Endothelial cell of umbilical vein (primary cell): ENCODE measurements at regions not wholly inside any gene's neighbourhood (a gene's known extent, or its start where the extent isn't known, plus 50 kb on each side); places are given as distances from the start of the nearest gene placed in this dataset.

Experiments used
- BruUV-seq: library from RNA; stranded (reverse); fragments of 400-500 nt; replicated peaks from 2 replicates; lab custom pipeline; 2021; lab: Mats Ljungman, UMichigan
- CTCF ChIA-PET: fragments of 300-600, 350-600 bp; sonication (Branson Sonifier 250); formaldehyde crosslinking; loops from one replicate; lab custom pipeline; 2021; ENCODE audit warnings: antibody characterized with exemption, inconsistent platforms; lab: Charles Lee
- POLR2A ChIA-PET: fragments of 300-600, 350-600 bp; sonication (Branson Sonifier 250); formaldehyde crosslinking; loops from one replicate; lab custom pipeline; 2021; ENCODE audit warnings: antibody characterized with exemption, inconsistent platforms; lab: Charles Lee
- DNase-seq: peaks from one replicate; pipeline ENCODE4 v3.0.0-alpha.2; 2011; ENCODE audit warnings: low read depth, low spot score
- FAIRE-seq: peaks from 2 replicates; lab custom pipeline; 2011; peaks lifted over from hg19 to GRCh38; lab: Jason Lieb, UNC
- H2AFZ ChIP-seq: 2 replicates; pipeline ENCODE4 v1.6.0; 2012; ENCODE audit warnings: low read depth, low read length, control low read depth, inconsistent platforms
- H3K27ac ChIP-seq: 2 replicates; pipeline ENCODE4 v1.5.1; 2011; ENCODE audit warnings: low read depth, mild to moderate bottlenecking, control low read depth, low read length, moderate library complexity; ENCODE audit not compliant: insufficient read depth
- H3K27me3 ChIP-seq, 2 experiments: 2 replicates each; pipeline versions ENCODE4 v1.6.0 to v1.6.1; 2011; ENCODE audit warnings: low read length in 2 of 2, mixed read lengths in 1 of 2; ENCODE audit not compliant: control insufficient read depth in 2 of 2, insufficient read depth in 2 of 2
- H3K36me3 ChIP-seq, 2 experiments: 2 replicates in 1 of 2; 3 replicates in 1 of 2; pipeline ENCODE4 v1.5.1; 2011; ENCODE audit warnings: low read length in 2 of 2, mild to moderate bottlenecking in 1 of 2, moderate library complexity in 1 of 2; ENCODE audit not compliant: control insufficient read depth in 2 of 2, insufficient read depth in 2 of 2; ENCODE audit errors: extremely low read depth in 1 of 2
- H3K4me1 ChIP-seq: 3 replicates; pipeline ENCODE4 v1.5.1; 2011; ENCODE audit warnings: mild to moderate bottlenecking, low read length; ENCODE audit not compliant: control insufficient read depth, insufficient read depth; ENCODE audit errors: extremely low read depth
- H3K4me2 ChIP-seq: 2 replicates; pipeline ENCODE4 v1.6.1; 2011; ENCODE audit warnings: low read length, control low read depth, mixed read lengths; ENCODE audit not compliant: insufficient read depth
- H3K4me3 ChIP-seq, 3 experiments: fragments of 200-600 bp in 1 of 3; sonication (generic), shearing (Covaris generic) in 1 of 3; replicated peaks in 1 of 3; 2 replicates each; pipeline ENCODE4 v1.5.1; 2011 to 2016; ENCODE audit warnings: control low read depth in 3 of 3, low read length in 3 of 3, mild to moderate bottlenecking in 2 of 3, inconsistent platforms in 1 of 3, low read depth in 1 of 3, moderate library complexity in 1 of 3; ENCODE audit not compliant: insufficient read depth in 1 of 3
- H3K79me2 ChIP-seq: 2 replicates; pipeline ENCODE4 v1.6.0; 2012; ENCODE audit warnings: low read length, inconsistent platforms; ENCODE audit not compliant: control insufficient read depth, insufficient read depth
- H3K9ac ChIP-seq: replicated peaks from 2 replicates; pipeline ENCODE3; 2011; ENCODE audit warnings: low read length, control low read depth; ENCODE audit not compliant: insufficient read depth; ENCODE audit errors: extremely low read depth
- H3K9me1 ChIP-seq: replicated peaks from 3 replicates; pipeline ENCODE4 v1.6.0; 2011; ENCODE audit warnings: mild to moderate bottlenecking, low read length; ENCODE audit not compliant: control insufficient read depth, insufficient read depth; ENCODE audit errors: extremely low read depth
- H3K9me3 ChIP-seq: replicated peaks from 2 replicates; pipeline ENCODE4 v1.5.1; 2012; ENCODE audit warnings: low read length, inconsistent platforms; ENCODE audit not compliant: control insufficient read depth, insufficient read depth
- H4K20me1 ChIP-seq: replicated peaks from 2 replicates; pipeline ENCODE3; 2011; ENCODE audit warnings: mild to moderate bottlenecking, low read length; ENCODE audit not compliant: control insufficient read depth, insufficient read depth; ENCODE audit errors: extremely low read depth
- CTCF ChIP-seq, 2 donors: IDR thresholded peaks; 1 replicate in 1 of 2; 2 replicates in 1 of 2; pipeline ENCODE4 v1.5.1; 2011; ENCODE audit warnings: low read length in 2 of 2, mild to moderate bottlenecking in 2 of 2, moderate library complexity in 2 of 2, control low read depth in 1 of 2, inconsistent platforms in 1 of 2, low read depth in 1 of 2; ENCODE audit not compliant: insufficient read depth in 1 of 2; ENCODE audit errors: extremely low read depth in 1 of 2
- EZH2 ChIP-seq: IDR thresholded peaks from 2 replicates; pipeline ENCODE4 v1.6.1; 2012; ENCODE audit warnings: borderline replicate concordance, low read depth, mild to moderate bottlenecking, moderate library complexity, low read length, inconsistent platforms; ENCODE audit not compliant: severe bottlenecking
- FOS ChIP-seq: IDR thresholded peaks from 2 replicates; pipeline ENCODE4 v1.6.1; 2011; ENCODE audit warnings: mild to moderate bottlenecking, low read length, moderate library complexity, borderline replicate concordance; ENCODE audit not compliant: insufficient read depth
- GATA2 ChIP-seq: IDR thresholded peaks from 2 replicates; pipeline ENCODE4 v1.7.0; 2011; ENCODE audit warnings: low read depth, mild to moderate bottlenecking, moderate library complexity, mixed read lengths, low read length; ENCODE audit not compliant: insufficient read length, insufficient read depth
- JUN ChIP-seq: IDR thresholded peaks from 2 replicates; pipeline ENCODE4 v1.6.1; 2011; ENCODE audit warnings: borderline replicate concordance, low read depth; ENCODE audit not compliant: insufficient read length, insufficient read depth
- MAX ChIP-seq: IDR thresholded peaks from 2 replicates; pipeline ENCODE4 v1.6.1; 2011; ENCODE audit not compliant: insufficient read depth, insufficient read length
- MYC ChIP-seq: IDR thresholded peaks from one replicate; pipeline ENCODE4 v1.6.1; 2011; ENCODE audit warnings: mild to moderate bottlenecking, low read depth, low read length
- POLR2A ChIP-seq: IDR thresholded peaks from 2 replicates; pipeline ENCODE4 v1.6.1; 2012; ENCODE audit warnings: low read depth, mild to moderate bottlenecking, control low read depth, low read length
- POLR2AphosphoS5 ChIP-seq: IDR thresholded peaks from 2 replicates; pipeline ENCODE4 v1.6.1; 2012; ENCODE audit warnings: low read depth, mild to moderate bottlenecking, control low read depth, low read length, moderate library complexity; ENCODE audit not compliant: insufficient read depth
- dilution Hi-C: fragments of 300-500 bp; cut with MboI; formaldehyde crosslinking; loops from one replicate; pipeline ENCODE4 v1.15.0; 2019; ENCODE audit warnings: low sequenced_read_pairs; ENCODE audit not compliant: extremely low pct_ligation_motif_present
- intact Hi-C: fragments of 100-400 bp; cut with micrococcal nuclease; formaldehyde crosslinking; loops from one replicate; pipeline ENCODE4 v1.10.0; 2022

DNA sequence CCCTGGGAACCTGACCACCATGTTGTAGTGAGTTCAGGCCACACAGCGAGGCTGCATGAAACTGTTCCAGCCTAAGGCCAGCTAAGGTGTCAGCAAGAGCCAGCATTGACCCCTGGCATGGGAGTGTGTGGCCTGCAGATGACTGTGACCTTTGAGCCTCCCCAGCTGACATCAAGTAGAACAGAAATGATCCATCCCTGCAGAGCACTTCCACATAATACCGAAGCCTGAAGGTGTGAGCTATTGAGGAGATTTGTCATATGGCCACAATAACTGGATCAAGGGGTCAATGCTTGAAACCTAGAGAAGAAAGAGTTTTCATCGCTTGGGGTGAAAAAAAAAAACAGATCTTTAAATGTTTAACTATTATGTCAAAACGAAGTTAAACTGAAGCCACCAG lies 207.3 kb upstream of the SOX11 start:
- Histone ChIP-seq H3K79me2 (no peaks in the 10 kb centered on the region), H3K36me3 (no peaks in the 10 kb centered on the region), H2AFZ (no peak overlapping the region), H3K9me3 (no peaks in the 10 kb centered on the region), H3K4me1 (no peaks in the 10 kb centered on the region), H4K20me1 (no peaks in the 10 kb centered on the region), H3K9ac (no peak overlapping the region), H3K27ac (no peak overlapping the region), H3K4me2 (no peak overlapping the region), H3K27me3 (no peaks in the 10 kb centered on the region), H3K9me1 (no peaks in the 10 kb centered on the region), H3K4me3 (no peak overlapping the region)
- BruUV-seq = no TSS peak
- ChIA-PET CTCF (no interaction called here), POLR2A (no interaction called here)
- TF ChIP-seq GATA2 = no peak
- no peak for TF ChIP-seq JUN
- TF ChIP-seq MAX = no peak
- TF ChIP-seq POLR2AphosphoS5 = no peak
- no peak for TF ChIP-seq FOS
- no peak for TF ChIP-seq CTCF (IDR thresholded peaks at IDR 0.05; ENCODE audit: extremely low read depth in 1 of 2, insufficient read depth in 1 of 2, low read depth in 1 of 2, low read length in 2 of 2)
- no peak for TF ChIP-seq MYC
- no peak for TF ChIP-seq EZH2
- TF ChIP-seq POLR2A = no peak
- DNase-seq (no peak), FAIRE-seq (no peak)
- dilution Hi-C loops (no loop called here), intact Hi-C loops (no loop called here)
